KMS-11 (cell line): ENCODE measurements at regions not wholly inside any gene's neighbourhood (a gene's known extent, or its start where the extent isn't known, plus 50 kb on each side); places are given as distances from the start of the nearest gene placed in this dataset.

Experiments
- H2AFZ ChIP-seq: fragments of 200-600 bp; sonication (generic); 2 replicates; pipeline ENCODE4 v1.6.1; 2016; ENCODE audit warnings: antibody characterized with exemption, mixed run types, low read depth
- H3K27ac ChIP-seq: fragments of 200-600 bp; sonication (generic); 2 replicates; pipeline ENCODE4 v1.6.1; 2016; ENCODE audit warnings: mild to moderate bottlenecking, mixed run types
- H3K27me3 ChIP-seq: fragments of 200-600 bp; sonication (generic); 2 replicates; pipeline ENCODE4 v1.6.1; 2017; ENCODE audit warnings: mild to moderate bottlenecking, low read depth, mixed run types, moderate library complexity; ENCODE audit not compliant: insufficient read depth
- H3K36me3 ChIP-seq: fragments of 200-600 bp; sonication (generic); 2 replicates; pipeline ENCODE4 v1.6.1; 2017; ENCODE audit warnings: mild to moderate bottlenecking, mixed run types; ENCODE audit not compliant: insufficient read depth
- H3K4me1 ChIP-seq: fragments of 200-600 bp; sonication (generic); 2 replicates; pipeline ENCODE4 v1.6.1; 2016; ENCODE audit warnings: mild to moderate bottlenecking, low read depth, mixed run types; ENCODE audit not compliant: poor library complexity, severe bottlenecking
- H3K4me2 ChIP-seq: fragments of 200-600 bp; sonication (generic); 2 replicates; pipeline ENCODE4 v1.7.0; 2016; ENCODE audit warnings: mild to moderate bottlenecking, mixed run types
- H3K4me3 ChIP-seq: fragments of 200-600 bp; sonication (generic); IDR thresholded peaks from 2 replicates; pipeline ENCODE4 v1.6.1; 2017; ENCODE audit warnings: low read depth, low read length, mixed read lengths; ENCODE audit not compliant: insufficient read depth
- H3K79me2 ChIP-seq: fragments of 200-600 bp; sonication (generic); 2 replicates; pipeline ENCODE4 v1.6.1; 2016; ENCODE audit warnings: low read depth, mixed run types; ENCODE audit not compliant: insufficient read depth
- H3K9ac ChIP-seq: fragments of 200-600 bp; sonication (generic); 2 replicates; pipeline ENCODE4 v1.6.1; 2016; ENCODE audit warnings: mild to moderate bottlenecking, mixed run types
- H4K20me1 ChIP-seq: fragments of 200-600 bp; sonication (generic); 2 replicates; pipeline ENCODE4 v1.6.1; 2016; ENCODE audit warnings: mild to moderate bottlenecking, mixed run types; ENCODE audit not compliant: insufficient read depth
- CTCF ChIP-seq: fragments of 200-600 bp; sonication (generic); conservative IDR thresholded peaks from 2 replicates; pipeline ENCODE4 v1.6.1; 2017; ENCODE audit warnings: low read depth, mild to moderate bottlenecking, antibody characterized with exemption, low read length, moderate library complexity, mixed read lengths

GRCh38 chr1:229894532-229894931, 172.5 kb upstream of the GALNT2 start:
- Histone ChIP-seq H3K9ac (no peak overlapping the region), H3K27ac (no peak overlapping the region), H3K27me3 (no peaks in the 10 kb centered on the region), H3K4me2 (no peak overlapping the region), H4K20me1 (no peaks in the 10 kb centered on the region), H2AFZ (no peak overlapping the region), H3K4me3 (no peak overlapping the region), H3K36me3 (no peaks in the 10 kb centered on the region), H3K79me2 (no peaks in the 10 kb centered on the region), H3K4me1 (no peaks in the 10 kb centered on the region)
- TF ChIP-seq CTCF: no peak

GRCh38 chr1:229895605-229896004, 171.4 kb upstream of the GALNT2 start:
- H3K27ac ChIP-seq: no peak overlapping the region
- no peak overlapping the region for H3K4me2 ChIP-seq
- H3K79me2 ChIP-seq: no peaks in the 10 kb centered on the region
- no peak for TF ChIP-seq CTCF
- H3K4me1 ChIP-seq: no peaks in the 10 kb centered on the region
- no peaks in the 10 kb centered on the region for H3K27me3 ChIP-seq
- H2AFZ ChIP-seq: no peak overlapping the region
- H3K36me3 ChIP-seq: no peaks in the 10 kb centered on the region
- no peak overlapping the region for H3K9ac ChIP-seq
- H3K4me3 ChIP-seq: no peak overlapping the region
- H4K20me1 ChIP-seq: no peaks in the 10 kb centered on the region

GRCh38 chr1:229896306-229896705, 170.7 kb upstream of the GALNT2 start:
- Histone ChIP-seq H3K27ac (no peak overlapping the region), H2AFZ (no peak overlapping the region), H3K4me1 (no peaks in the 10 kb centered on the region), H3K4me2 (no peak overlapping the region), H3K4me3 (no peak overlapping the region), H3K9ac (no peak overlapping the region), H3K79me2 (no peaks in the 10 kb centered on the region), H3K36me3 (no peaks in the 10 kb centered on the region), H4K20me1 (no peaks in the 10 kb centered on the region), H3K27me3 (no peaks in the 10 kb centered on the region)
- no peak for TF ChIP-seq CTCF

GRCh38 chr1:229896861-229897260, 170.2 kb upstream of the GALNT2 start:
- Histone ChIP-seq H3K4me3 (no peak overlapping the region), H3K27me3 (no peaks in the 10 kb centered on the region), H2AFZ (no peak overlapping the region), H3K4me1 (no peaks in the 10 kb centered on the region), H3K27ac (no peak overlapping the region), H3K9ac (no peak overlapping the region), H4K20me1 (no peaks in the 10 kb centered on the region), H3K79me2 (no peaks in the 10 kb centered on the region), H3K4me2 (no peak overlapping the region), H3K36me3 (no peaks in the 10 kb centered on the region)
- no peak for TF ChIP-seq CTCF

GRCh38 chr1:229897501-229897900, 169.5 kb upstream of the GALNT2 start:
- no peak overlapping the region for H3K9ac ChIP-seq
- no peaks in the 10 kb centered on the region for H3K36me3 ChIP-seq
- no peaks in the 10 kb centered on the region for H4K20me1 ChIP-seq
- H3K4me2 ChIP-seq: no peak overlapping the region
- H3K79me2 ChIP-seq: no peaks in the 10 kb centered on the region
- H3K27me3 ChIP-seq: no peaks in the 10 kb centered on the region
- H2AFZ ChIP-seq: no peak overlapping the region
- no peak for TF ChIP-seq CTCF
- no peaks in the 10 kb centered on the region for H3K4me1 ChIP-seq
- H3K27ac ChIP-seq: no peak overlapping the region
- H3K4me3 ChIP-seq: no peak overlapping the region
